ENCODE measurements at regions not wholly inside any gene's neighbourhood (a gene's known extent, or its start where the extent isn't known, plus 50 kb on each side); places are given as distances from the start of the nearest gene placed in this dataset.

- TF ChIP-seq, protein P1, sequence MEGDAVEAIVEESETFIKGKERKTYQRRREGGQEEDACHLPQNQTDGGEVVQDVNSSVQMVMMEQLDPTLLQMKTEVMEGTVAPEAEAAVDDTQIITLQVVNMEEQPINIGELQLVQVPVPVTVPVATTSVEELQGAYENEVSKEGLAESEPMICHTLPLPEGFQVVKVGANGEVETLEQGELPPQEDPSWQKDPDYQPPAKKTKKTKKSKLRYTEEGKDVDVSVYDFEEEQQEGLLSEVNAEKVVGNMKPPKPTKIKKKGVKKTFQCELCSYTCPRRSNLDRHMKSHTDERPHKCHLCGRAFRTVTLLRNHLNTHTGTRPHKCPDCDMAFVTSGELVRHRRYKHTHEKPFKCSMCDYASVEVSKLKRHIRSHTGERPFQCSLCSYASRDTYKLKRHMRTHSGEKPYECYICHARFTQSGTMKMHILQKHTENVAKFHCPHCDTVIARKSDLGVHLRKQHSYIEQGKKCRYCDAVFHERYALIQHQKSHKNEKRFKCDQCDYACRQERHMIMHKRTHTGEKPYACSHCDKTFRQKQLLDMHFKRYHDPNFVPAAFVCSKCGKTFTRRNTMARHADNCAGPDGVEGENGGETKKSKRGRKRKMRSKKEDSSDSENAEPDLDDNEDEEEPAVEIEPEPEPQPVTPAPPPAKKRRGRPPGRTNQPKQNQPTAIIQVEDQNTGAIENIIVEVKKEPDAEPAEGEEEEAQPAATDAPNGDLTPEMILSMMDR (IDR thresholded peaks at IDR 0.05): no peak
- no peak for TF ChIP-seq POLR2AphosphoS5 (IDR thresholded peaks at IDR 0.05)
These were observed 630.2 kb upstream of the CADM1 start for GRCh38 chr11:116134450-116134849.

Data from gastroesophageal sphincter (tissue), 3 donors.